ENCODE measurements at regions not wholly inside any gene's neighbourhood (a gene's known extent, or its start where the extent isn't known, plus 50 kb on each side); places are given as distances from the start of the nearest gene placed in this dataset.

- Histone ChIP-seq H3K36me3 (ENCODE audit: insufficient read depth, low read length) (no peaks in the 10 kb centered on the region), H4K20me1 (ENCODE audit: insufficient read depth, low read length) (no peaks in the 10 kb centered on the region)
These were observed 116.9 kb downstream of the BDH1 start for GRCh38 chr3:197438906-197439305.

GRCh38 chr3:197435426-197435825 is 120.3 kb downstream of the BDH1 start:
- TF ChIP-seq CTCF (IDR thresholded peaks at IDR 0.05; ENCODE audit: borderline replicate concordance, extremely low read depth, low read length, poor library complexity, severe bottlenecking): no peak
- TF ChIP-seq EZH2 (IDR thresholded peaks at IDR 0.05; ENCODE audit: borderline replicate concordance, low read depth, low read length, severe bottlenecking): no peak
- Histone ChIP-seq H3K27me3 (ENCODE audit: insufficient read depth, low read length, poor library complexity) (peaks cover 23% of the 10 kb centered on the region), H3K4me1 (ENCODE audit: insufficient read depth, low read length) (no peaks in the 10 kb centered on the region), H3K36me3 (ENCODE audit: insufficient read depth, low read length) (no peaks in the 10 kb centered on the region), H2AFZ (ENCODE audit: low read depth, low read length) (no peak overlapping the region), H3K9me3 (ENCODE audit: insufficient read depth, low read length, severe bottlenecking) (no peaks in the 10 kb centered on the region), H3K79me2 (ENCODE audit: insufficient read depth, low read length) (no peaks in the 10 kb centered on the region), H3K9ac (ENCODE audit: low read depth, low read length) (no peak overlapping the region), H4K20me1 (ENCODE audit: insufficient read depth, low read length) (no peaks in the 10 kb centered on the region), H3K27ac (ENCODE audit: low read length) (no peak overlapping the region), H3K4me3 (ENCODE audit: low read depth in 1 of 2, low read length in 2 of 2) (no peak overlapping the region), H3K4me2 (ENCODE audit: insufficient read depth, low read length) (no peak overlapping the region)
- DNase-seq: no peak
- no peak for ATAC-seq (ENCODE audit: insufficient read depth, low read depth)

More at GRCh38 chr3:197438906-197439305, 116.9 kb downstream of the BDH1 start:
- no peak for TF ChIP-seq CTCF (IDR thresholded peaks at IDR 0.05; ENCODE audit: borderline replicate concordance, extremely low read depth, low read length, poor library complexity, severe bottlenecking)
- no peak for TF ChIP-seq EZH2 (IDR thresholded peaks at IDR 0.05; ENCODE audit: borderline replicate concordance, low read depth, low read length, severe bottlenecking)
- H3K4me2 ChIP-seq (ENCODE audit: insufficient read depth, low read length): no peak overlapping the region
- no peak for ATAC-seq (ENCODE audit: insufficient read depth, low read depth)
- no peaks in the 10 kb centered on the region for H3K79me2 ChIP-seq (ENCODE audit: insufficient read depth, low read length)
- H3K9me3 ChIP-seq (ENCODE audit: insufficient read depth, low read length, severe bottlenecking): no peaks in the 10 kb centered on the region
- no peak overlapping the region for H3K9ac ChIP-seq (ENCODE audit: low read depth, low read length)
- H2AFZ ChIP-seq (ENCODE audit: low read depth, low read length): no peak overlapping the region
- no peak for DNase-seq
- H3K27me3 ChIP-seq (ENCODE audit: insufficient read depth, low read length, poor library complexity): peaks cover 12% of the 10 kb centered on the region
- H3K4me1 ChIP-seq (ENCODE audit: insufficient read depth, low read length): no peaks in the 10 kb centered on the region
- no peak overlapping the region for H3K4me3 ChIP-seq (ENCODE audit: low read depth in 1 of 2, low read length in 2 of 2)
- H3K27ac ChIP-seq (ENCODE audit: low read length): no peak overlapping the region

GRCh38 chr3:197434830-197435229 is 120.9 kb downstream of the BDH1 start:
- Histone ChIP-seq H3K4me3 (ENCODE audit: low read depth in 1 of 2, low read length in 2 of 2) (no peak overlapping the region), H3K9me3 (ENCODE audit: insufficient read depth, low read length, severe bottlenecking) (no peaks in the 10 kb centered on the region), H3K27ac (ENCODE audit: low read length) (no peak overlapping the region), H3K4me2 (ENCODE audit: insufficient read depth, low read length) (no peak overlapping the region), H4K20me1 (ENCODE audit: insufficient read depth, low read length) (no peaks in the 10 kb centered on the region), H3K9ac (ENCODE audit: low read depth, low read length) (no peak overlapping the region), H2AFZ (ENCODE audit: low read depth, low read length) (no peak overlapping the region), H3K36me3 (ENCODE audit: insufficient read depth, low read length) (no peaks in the 10 kb centered on the region), H3K4me1 (ENCODE audit: insufficient read depth, low read length) (no peaks in the 10 kb centered on the region), H3K27me3 (ENCODE audit: insufficient read depth, low read length, poor library complexity) (peaks cover 24% of the 10 kb centered on the region), H3K79me2 (ENCODE audit: insufficient read depth, low read length) (no peaks in the 10 kb centered on the region)
- no peak for DNase-seq
- ATAC-seq (ENCODE audit: insufficient read depth, low read depth): no peak
- TF ChIP-seq EZH2 (IDR thresholded peaks at IDR 0.05; ENCODE audit: borderline replicate concordance, low read depth, low read length, severe bottlenecking) (no peak), CTCF (IDR thresholded peaks at IDR 0.05; ENCODE audit: borderline replicate concordance, extremely low read depth, low read length, poor library complexity, severe bottlenecking) (no peak)

All from DND-41 (cell line).